K562 (cell line): ENCODE measurements at regions not wholly inside any gene's neighbourhood (a gene's known extent, or its start where the extent isn't known, plus 50 kb on each side); places are given as distances from the start of the nearest gene placed in this dataset.

Experiments
- ATAC-seq: fragments of 200-7000 bp; cut with Tn5 transposase; 3 replicates; pipeline ENCODE4 v1.9.1; 2020; ENCODE audit warnings: moderate library complexity
- BruUV-seq: library from RNA; stranded (reverse); fragments of 400-500 nt; replicated peaks from 2 replicates; lab custom pipeline; 2021; lab: Mats Ljungman, UMichigan
- CTCF ChIA-PET: fragments of 300-600 bp; formaldehyde crosslinking; extraction: SDS; loops from one replicate; lab custom pipeline; 2021; ENCODE audit warnings: low intra/inter-chr PET ratio; lab: Yijun Ruan, JAX
- POLR2A ChIA-PET: fragments of 300-600, 350-650 bp; sonication (Branson Sonifier 250); formaldehyde crosslinking; extraction: SDS; loops from one replicate; lab custom pipeline; 2021; ENCODE audit warnings: antibody characterized with exemption, inconsistent platforms; lab: Yijun Ruan, JAX
- DNase-seq, 4 experiments: peaks; one replicate each; pipeline versions ENCODE4 v3.0.0 to v3.0.0-alpha.2; 2011 to 2018; ENCODE audit warnings: low spot score in 3 of 4, mixed read lengths in 3 of 4; ENCODE audit errors: extremely low read depth in 1 of 4
- FAIRE-seq: peaks from 2 replicates; lab custom pipeline; 2011; peaks lifted over from hg19 to GRCh38; lab: Jason Lieb, UNC
- H2AFZ ChIP-seq: 2 replicates; pipeline ENCODE4 v1.6.0; 2011; ENCODE audit warnings: low read depth, low read length, control low read depth, inconsistent platforms
- H3K27ac ChIP-seq: fragments of 200-600 bp; 3 replicates; pipeline ENCODE4 v1.8.0; 2011; ENCODE audit warnings: low read depth, mild to moderate bottlenecking, control low read depth, inconsistent platforms, low read length, moderate library complexity, mixed read lengths; ENCODE audit errors: extremely low read depth
- H3K27me3 ChIP-seq, 2 experiments: fragments of 300-600 bp in 1 of 2; 2 replicates in 1 of 2; 3 replicates in 1 of 2; pipeline versions ENCODE4 v1.6.0 to v1.8.0; 2011; ENCODE audit warnings: inconsistent platforms in 2 of 2, low read length in 2 of 2, mild to moderate bottlenecking in 1 of 2, mixed read lengths in 1 of 2, moderate library complexity in 1 of 2; ENCODE audit not compliant: control insufficient read depth in 2 of 2, insufficient read depth in 2 of 2
- H3K36me3 ChIP-seq: fragments of 300-600 bp; 3 replicates; pipeline ENCODE4 v1.8.0; 2011; ENCODE audit warnings: mild to moderate bottlenecking, low read length, inconsistent platforms; ENCODE audit not compliant: control insufficient read depth, insufficient read depth
- H3K4me1 ChIP-seq, 2 experiments: fragments of 200-600 bp in 1 of 2; replicated peaks in 1 of 2; 2 replicates in 1 of 2; 3 replicates in 1 of 2; pipeline versions ENCODE4 v1.5.1 to v1.8.0; 2011; ENCODE audit warnings: inconsistent platforms in 2 of 2, low read length in 2 of 2, mild to moderate bottlenecking in 1 of 2, mixed read lengths in 1 of 2, moderate library complexity in 1 of 2; ENCODE audit not compliant: control insufficient read depth in 2 of 2, insufficient read depth in 2 of 2
- H3K4me2 ChIP-seq: 2 replicates; pipeline ENCODE4 v1.6.1; 2011; ENCODE audit warnings: low read length, control low read depth, inconsistent platforms, mixed read lengths; ENCODE audit not compliant: insufficient read depth
- H3K4me3 ChIP-seq: fragments of 200-600 bp; sonication (generic), shearing (Covaris generic); 2 replicates; pipeline ENCODE4 v1.5.1; 2016; ENCODE audit warnings: control low read depth, inconsistent platforms
- H3K79me2 ChIP-seq: fragments of 200-600 bp; 3 replicates; pipeline ENCODE4 v1.8.0; 2011; ENCODE audit warnings: low read length, inconsistent platforms; ENCODE audit not compliant: control insufficient read depth, insufficient read depth
- H3K9ac ChIP-seq, 2 experiments: 2 replicates each; pipeline versions ENCODE4 v1.6.0 to v1.6.1; 2011; ENCODE audit warnings: low read depth in 2 of 2, low read length in 2 of 2, control low read depth in 1 of 2, inconsistent platforms in 1 of 2, mild to moderate bottlenecking in 1 of 2, mixed read lengths in 1 of 2; ENCODE audit not compliant: insufficient read depth in 1 of 2
- H3K9me1 ChIP-seq: one replicate; pipeline ENCODE4 v1.6.0; 2011; ENCODE audit warnings: inconsistent platforms, mild to moderate bottlenecking, low read length, moderate library complexity; ENCODE audit not compliant: control insufficient read depth, insufficient read depth
- H3K9me3 ChIP-seq: replicated peaks from 2 replicates; pipeline ENCODE4 v1.5.1; 2011; ENCODE audit warnings: low read depth, low read length, inconsistent platforms; ENCODE audit not compliant: control insufficient read depth, insufficient read depth
- H4K20me1 ChIP-seq: replicated peaks from 2 replicates; pipeline ENCODE4 v1.6.1; 2011; ENCODE audit warnings: low read length, inconsistent platforms, mixed read lengths; ENCODE audit not compliant: control insufficient read depth, insufficient read depth
- BRD9 ChIP-seq: fragments of 450-650 bp; IDR thresholded peaks from 2 replicates; pipeline ENCODE4 v1.6.1; 2018; ENCODE audit warnings: low read depth; ENCODE audit not compliant: partially characterized antibody
- FOXK2 ChIP-seq, 2 experiments: fragments of 450-650 bp; IDR thresholded peaks in 1 of 2; conservative IDR thresholded peaks in 1 of 2; 2 replicates each; pipeline ENCODE4 v1.6.1; 2016; ENCODE audit warnings: low read depth in 2 of 2, mild to moderate bottlenecking in 1 of 2
- GTF2E2 ChIP-seq: fragments of 200-800 bp; sonication (Bioruptor generic); IDR thresholded peaks from 2 replicates; pipeline ENCODE4 v1.6.1; 2016; ENCODE audit warnings: missing genetic modification characterization, missing compliant biosample characterization
- KAT8 ChIP-seq: fragments of 450-650 bp; IDR thresholded peaks from 2 replicates; pipeline ENCODE4 v1.6.1; 2016; ENCODE audit warnings: low read depth, mild to moderate bottlenecking
- RHOXF2B ChIP-seq: fragments of 250-450 bp; sonication (Bioruptor Pico); conservative IDR thresholded peaks from 2 replicates; pipeline ENCODE4 v1.5.1; 2021
- SMC3 ChIP-seq: conservative IDR thresholded peaks from 2 replicates; pipeline ENCODE4 v1.6.1; 2011; ENCODE audit warnings: low read depth, low read length, improper control_type of control experiment; ENCODE audit not compliant: insufficient read depth
- TEAD4 ChIP-seq, 2 experiments: sonication (generic) in 1 of 2; formaldehyde crosslinking in 1 of 2; IDR thresholded peaks; 2 replicates each; pipeline versions ENCODE4 v1.6.1 to v1.8.0; 2012 to 2022; ENCODE audit warnings: borderline replicate concordance in 1 of 2, inconsistent platforms in 1 of 2, low read length in 1 of 2, mild to moderate bottlenecking in 1 of 2, missing genetic modification reagents in 1 of 2
- ZFX ChIP-seq: sonication (generic); formaldehyde crosslinking; IDR thresholded peaks from 2 replicates; pipeline ENCODE4 v1.8.0; 2022; ENCODE audit warnings: mild to moderate bottlenecking, missing genetic modification reagents, moderate library complexity
- ZNF174 ChIP-seq: fragments of 250-450 bp; sonication (Bioruptor Pico); IDR thresholded peaks from 2 replicates; pipeline ENCODE4 v1.4.0; 2020; ENCODE audit warnings: mild to moderate bottlenecking
- ZNF586 ChIP-seq: fragments of 450-650 bp; formaldehyde crosslinking; conservative IDR thresholded peaks from 2 replicates; pipeline ENCODE4 v1.4.0; 2020; ENCODE audit warnings: mild to moderate bottlenecking, moderate library complexity
- WGBS: fragments of 100-300 bp; shearing (Covaris generic); methylation state at CpG from one replicate; pipeline ENCODE4 v1.1.6; 2016; ENCODE audit warnings: low coverage, mixed read lengths; ENCODE audit not compliant: insufficient coverage; ENCODE audit errors: missing lambda C conversion rate; 5-methylcytosine and 5-hydroxymethylcytosine counted together
- in situ Hi-C: fragments of 300-500 bp; cut with MboI; formaldehyde crosslinking; loops from 4 replicates; pipeline ENCODE4 v1.15.0; 2018; ENCODE audit warnings: inconsistent platforms, mixed read lengths
- intact Hi-C: fragments of 100-400 bp; cut with micrococcal nuclease; formaldehyde crosslinking; loops from 2 replicates; pipeline ENCODE4 v1.14.2; 2022
- TF ChIP-seq, protein P1 (sequence below): fragments of 250-450 bp; sonication (Bioruptor Pico); IDR thresholded peaks from 2 replicates; pipeline ENCODE4 v1.5.0; 2021; ENCODE audit warnings: mild to moderate bottlenecking, borderline replicate concordance
- TF ChIP-seq, protein P2 (sequence below): fragments of 250-450 bp; sonication (Bioruptor Pico); IDR thresholded peaks from 2 replicates; pipeline ENCODE4 v1.9.0; 2021; ENCODE audit warnings: mild to moderate bottlenecking
- TF ChIP-seq, protein P3 (sequence below): IDR thresholded peaks from 2 replicates; pipeline ENCODE4 v1.6.1; 2011; ENCODE audit warnings: borderline replicate concordance, low read depth, mild to moderate bottlenecking, moderate library complexity, low read length; ENCODE audit not compliant: insufficient read depth, poor library complexity, severe bottlenecking
- TF ChIP-seq, protein P4 (sequence below): fragments of 250-450 bp; sonication (Bioruptor Pico); IDR thresholded peaks from 2 replicates; pipeline ENCODE4 v1.4.0; 2020; ENCODE audit warnings: mild to moderate bottlenecking, moderate library complexity
- TF ChIP-seq, protein P5 (sequence below): fragments of 450-650 bp; IDR thresholded peaks from 2 replicates; pipeline ENCODE4 v1.6.1; 2016; ENCODE audit warnings: borderline replicate concordance

DNA sequence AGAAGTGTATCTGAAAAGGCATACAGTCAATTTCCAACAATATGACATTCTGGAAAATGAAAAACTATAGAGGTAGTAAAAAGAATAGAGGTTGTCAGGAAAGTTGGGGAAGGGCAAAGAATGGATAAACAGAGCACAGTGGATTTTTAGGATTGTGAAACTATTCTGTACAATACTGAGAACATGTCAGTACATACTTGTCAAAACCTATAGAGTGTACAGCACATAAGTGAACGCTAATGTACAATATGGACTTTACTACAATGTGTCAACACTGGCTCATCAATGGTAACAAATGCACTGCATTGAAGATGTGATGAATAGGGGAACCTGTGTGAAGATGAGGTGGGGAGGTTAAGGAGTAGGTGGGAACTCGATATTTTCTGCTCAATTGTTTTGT is 483.0 kb upstream of the PFKP start:
- Histone ChIP-seq H3K9me3 (no peaks in the 10 kb centered on the region), H3K79me2 (no peaks in the 10 kb centered on the region), H3K9ac (no peak overlapping the region), H3K4me2 (no peak overlapping the region), H3K27me3 (no peaks in the 10 kb centered on the region), H3K27ac (no peak overlapping the region), H3K4me3 (no peak overlapping the region), H2AFZ (no peak overlapping the region), H3K9me1 (no peaks in the 10 kb centered on the region), H3K36me3 (no peaks in the 10 kb centered on the region), H3K4me1 (no peaks in the 10 kb centered on the region), H4K20me1 (no peaks in the 10 kb centered on the region)
- ATAC-seq: no peak
- no TSS peak for BruUV-seq
- intact Hi-C loops: no loop called here
- ChIA-PET POLR2A (no interaction called here), CTCF (no interaction called here)
- no peak for FAIRE-seq
- 0% methylated on average over 2 of the region's 2 CpGs for WGBS
- no peak for DNase-seq
- in situ Hi-C loops: no loop called here
- no peak for TF ChIP-seq ZNF586 (CRISPR knock-in tag)
- TF ChIP-seq FOXK2 (conservative IDR thresholded peaks at IDR 0.05 in 1 of 2, IDR thresholded peaks at IDR 0.05 in 1 of 2; ENCODE audit: low read depth in 2 of 2): no peak
- TF ChIP-seq, protein P1, sequence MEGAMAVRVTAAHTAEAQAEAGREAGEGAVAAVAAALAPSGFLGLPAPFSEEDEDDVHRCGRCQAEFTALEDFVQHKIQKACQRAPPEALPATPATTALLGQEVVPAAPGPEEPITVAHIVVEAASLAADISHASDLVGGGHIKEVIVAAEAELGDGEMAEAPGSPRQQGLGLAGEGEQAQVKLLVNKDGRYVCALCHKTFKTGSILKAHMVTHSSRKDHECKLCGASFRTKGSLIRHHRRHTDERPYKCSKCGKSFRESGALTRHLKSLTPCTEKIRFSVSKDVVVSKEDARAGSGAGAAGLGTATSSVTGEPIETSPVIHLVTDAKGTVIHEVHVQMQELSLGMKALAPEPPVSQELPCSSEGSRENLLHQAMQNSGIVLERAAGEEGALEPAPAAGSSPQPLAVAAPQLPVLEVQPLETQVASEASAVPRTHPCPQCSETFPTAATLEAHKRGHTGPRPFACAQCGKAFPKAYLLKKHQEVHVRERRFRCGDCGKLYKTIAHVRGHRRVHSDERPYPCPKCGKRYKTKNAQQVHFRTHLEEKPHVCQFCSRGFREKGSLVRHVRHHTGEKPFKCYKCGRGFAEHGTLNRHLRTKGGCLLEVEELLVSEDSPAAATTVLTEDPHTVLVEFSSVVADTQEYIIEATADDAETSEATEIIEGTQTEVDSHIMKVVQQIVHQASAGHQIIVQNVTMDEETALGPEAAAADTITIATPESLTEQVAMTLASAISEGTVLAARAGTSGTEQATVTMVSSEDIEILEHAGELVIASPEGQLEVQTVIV (CRISPR knock-in tag): no peak
- no peak for TF ChIP-seq BRD9
- TF ChIP-seq, protein P2, sequence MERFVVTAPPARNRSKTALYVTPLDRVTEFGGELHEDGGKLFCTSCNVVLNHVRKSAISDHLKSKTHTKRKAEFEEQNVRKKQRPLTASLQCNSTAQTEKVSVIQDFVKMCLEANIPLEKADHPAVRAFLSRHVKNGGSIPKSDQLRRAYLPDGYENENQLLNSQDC (CRISPR knock-in tag): no peak
- no peak for TF ChIP-seq GTF2E2 (tag)
- TF ChIP-seq, protein P3, sequence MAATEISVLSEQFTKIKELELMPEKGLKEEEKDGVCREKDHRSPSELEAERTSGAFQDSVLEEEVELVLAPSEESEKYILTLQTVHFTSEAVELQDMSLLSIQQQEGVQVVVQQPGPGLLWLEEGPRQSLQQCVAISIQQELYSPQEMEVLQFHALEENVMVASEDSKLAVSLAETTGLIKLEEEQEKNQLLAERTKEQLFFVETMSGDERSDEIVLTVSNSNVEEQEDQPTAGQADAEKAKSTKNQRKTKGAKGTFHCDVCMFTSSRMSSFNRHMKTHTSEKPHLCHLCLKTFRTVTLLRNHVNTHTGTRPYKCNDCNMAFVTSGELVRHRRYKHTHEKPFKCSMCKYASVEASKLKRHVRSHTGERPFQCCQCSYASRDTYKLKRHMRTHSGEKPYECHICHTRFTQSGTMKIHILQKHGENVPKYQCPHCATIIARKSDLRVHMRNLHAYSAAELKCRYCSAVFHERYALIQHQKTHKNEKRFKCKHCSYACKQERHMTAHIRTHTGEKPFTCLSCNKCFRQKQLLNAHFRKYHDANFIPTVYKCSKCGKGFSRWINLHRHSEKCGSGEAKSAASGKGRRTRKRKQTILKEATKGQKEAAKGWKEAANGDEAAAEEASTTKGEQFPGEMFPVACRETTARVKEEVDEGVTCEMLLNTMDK: no peak
- TF ChIP-seq RHOXF2B: no peak
- TF ChIP-seq, protein P4, sequence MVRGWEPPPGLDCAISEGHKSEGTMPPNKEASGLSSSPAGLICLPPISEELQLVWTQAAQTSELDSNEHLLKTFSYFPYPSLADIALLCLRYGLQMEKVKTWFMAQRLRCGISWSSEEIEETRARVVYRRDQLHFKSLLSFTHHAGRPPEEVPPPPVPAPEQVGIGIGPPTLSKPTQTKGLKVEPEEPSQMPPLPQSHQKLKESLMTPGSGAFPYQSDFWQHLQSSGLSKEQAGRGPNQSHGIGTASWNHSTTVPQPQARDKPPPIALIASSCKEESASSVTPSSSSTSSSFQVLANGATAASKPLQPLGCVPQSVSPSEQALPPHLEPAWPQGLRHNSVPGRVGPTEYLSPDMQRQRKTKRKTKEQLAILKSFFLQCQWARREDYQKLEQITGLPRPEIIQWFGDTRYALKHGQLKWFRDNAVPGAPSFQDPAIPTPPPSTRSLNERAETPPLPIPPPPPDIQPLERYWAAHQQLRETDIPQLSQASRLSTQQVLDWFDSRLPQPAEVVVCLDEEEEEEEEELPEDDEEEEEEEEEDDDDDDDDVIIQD (CRISPR knock-in tag): no peak
- no peak for TF ChIP-seq ZNF174 (CRISPR knock-in tag)
- no peak for TF ChIP-seq TEAD4 (IDR thresholded peaks at IDR 0.05; ENCODE audit: low read length)
- no peak for TF ChIP-seq TEAD4 (CRISPR knock-in tag; IDR thresholded peaks at IDR 0.05; ENCODE audit: borderline replicate concordance)
- no peak for TF ChIP-seq KAT8
- TF ChIP-seq, protein P5, sequence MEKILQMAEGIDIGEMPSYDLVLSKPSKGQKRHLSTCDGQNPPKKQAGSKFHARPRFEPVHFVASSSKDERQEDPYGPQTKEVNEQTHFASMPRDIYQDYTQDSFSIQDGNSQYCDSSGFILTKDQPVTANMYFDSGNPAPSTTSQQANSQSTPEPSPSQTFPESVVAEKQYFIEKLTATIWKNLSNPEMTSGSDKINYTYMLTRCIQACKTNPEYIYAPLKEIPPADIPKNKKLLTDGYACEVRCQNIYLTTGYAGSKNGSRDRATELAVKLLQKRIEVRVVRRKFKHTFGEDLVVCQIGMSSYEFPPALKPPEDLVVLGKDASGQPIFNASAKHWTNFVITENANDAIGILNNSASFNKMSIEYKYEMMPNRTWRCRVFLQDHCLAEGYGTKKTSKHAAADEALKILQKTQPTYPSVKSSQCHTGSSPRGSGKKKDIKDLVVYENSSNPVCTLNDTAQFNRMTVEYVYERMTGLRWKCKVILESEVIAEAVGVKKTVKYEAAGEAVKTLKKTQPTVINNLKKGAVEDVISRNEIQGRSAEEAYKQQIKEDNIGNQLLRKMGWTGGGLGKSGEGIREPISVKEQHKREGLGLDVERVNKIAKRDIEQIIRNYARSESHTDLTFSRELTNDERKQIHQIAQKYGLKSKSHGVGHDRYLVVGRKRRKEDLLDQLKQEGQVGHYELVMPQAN: no peak
- TF ChIP-seq SMC3: no peak
- no peak for TF ChIP-seq ZFX (CRISPR knock-in tag)
